ENCODE measurements at regions not wholly inside any gene's neighbourhood (a gene's known extent, or its start where the extent isn't known, plus 50 kb on each side); places are given as distances from the start of the nearest gene placed in this dataset.

DNA sequence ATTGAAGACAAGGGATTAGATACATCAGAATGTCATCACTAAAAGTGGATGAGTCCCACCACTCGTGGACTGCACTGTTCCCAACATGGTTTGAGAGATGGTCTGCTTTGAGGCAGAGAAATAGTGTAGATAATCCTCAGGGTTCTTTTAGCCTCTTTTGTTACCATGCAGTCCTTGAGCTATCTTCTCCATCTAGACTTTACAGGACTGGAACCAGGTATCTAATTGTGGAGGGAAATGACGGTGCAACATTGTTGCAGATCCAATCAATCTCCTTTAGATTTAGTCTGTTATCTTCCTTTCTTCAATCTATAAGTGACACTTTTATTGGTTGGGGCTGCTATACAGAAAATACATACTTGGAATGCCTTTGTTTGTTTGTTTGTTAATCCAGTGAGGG is 183.8 kb upstream of the CWC22 start:
- no peak for DNase-seq (ENCODE audit: low spot score)
- Mint-ChIP-seq H3K9me3 (no peaks in the 10 kb centered on the region), H3K36me3 (ENCODE audit: low read depth) (no peaks in the 10 kb centered on the region), H3K4me3 (no peak overlapping the region), H3K27ac (no peak overlapping the region), H3K4me1 (ENCODE audit: low read depth) (no peaks in the 10 kb centered on the region), H3K27me3 (ENCODE audit: low read depth) (no peaks in the 10 kb centered on the region)

DNA sequence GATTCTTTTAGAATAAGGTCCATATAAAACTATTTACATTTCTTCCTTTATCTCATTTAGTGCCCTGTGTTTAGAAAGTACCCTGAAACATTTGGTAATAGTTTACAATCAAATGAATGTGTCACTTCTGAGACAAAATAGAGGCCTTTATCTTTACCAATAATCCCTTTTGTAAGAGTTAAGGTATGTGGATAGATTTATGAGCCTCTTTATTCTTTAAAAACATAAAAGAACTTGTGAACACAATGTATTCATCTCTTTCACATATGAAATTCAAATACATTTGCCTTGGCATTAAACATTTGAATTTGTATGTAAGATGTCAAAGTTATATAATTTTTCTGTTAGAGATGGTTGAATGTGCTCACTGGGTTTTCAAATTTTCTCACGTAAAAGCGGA is 180.5 kb upstream of the CWC22 start:
- H3K9me3 Mint-ChIP-seq: no peaks in the 10 kb centered on the region
- no peak for DNase-seq (ENCODE audit: low spot score)
- H3K36me3 Mint-ChIP-seq (ENCODE audit: low read depth): no peaks in the 10 kb centered on the region

DNA sequence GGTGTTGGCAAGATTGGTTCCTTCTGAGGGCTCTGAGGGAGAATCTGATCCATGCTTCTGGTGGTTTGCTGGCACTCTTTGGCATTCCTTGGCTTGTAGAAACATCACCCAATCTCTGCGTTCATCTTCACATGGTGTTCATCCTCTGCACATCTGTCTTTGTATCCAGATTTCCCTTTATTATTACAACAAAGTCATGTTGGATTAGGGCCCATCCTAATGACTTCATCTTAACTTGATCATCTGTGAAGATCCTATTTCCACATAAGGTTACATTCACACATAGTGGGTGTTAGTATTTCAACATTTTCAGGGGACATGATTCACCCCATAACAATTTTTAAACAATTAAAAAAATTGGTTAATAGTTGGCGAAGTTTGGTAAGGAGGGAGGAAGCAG is 177.4 kb upstream of the CWC22 start:
- Mint-ChIP-seq H3K9me3 (no peaks in the 10 kb centered on the region), H3K4me3 (no peak overlapping the region), H3K36me3 (ENCODE audit: low read depth) (no peaks in the 10 kb centered on the region), H3K4me1 (ENCODE audit: low read depth) (no peaks in the 10 kb centered on the region), H3K27me3 (ENCODE audit: low read depth) (no peaks in the 10 kb centered on the region), H3K27ac (no peak overlapping the region)
- DNase-seq (ENCODE audit: low spot score): no peak

More for the DNA sequence above, 180.5 kb upstream of the CWC22 start:
- no peak overlapping the region for H3K27ac Mint-ChIP-seq
- no peaks in the 10 kb centered on the region for H3K4me1 Mint-ChIP-seq (ENCODE audit: low read depth)
- no peak overlapping the region for H3K4me3 Mint-ChIP-seq
- no peaks in the 10 kb centered on the region for H3K27me3 Mint-ChIP-seq (ENCODE audit: low read depth)

DNA sequence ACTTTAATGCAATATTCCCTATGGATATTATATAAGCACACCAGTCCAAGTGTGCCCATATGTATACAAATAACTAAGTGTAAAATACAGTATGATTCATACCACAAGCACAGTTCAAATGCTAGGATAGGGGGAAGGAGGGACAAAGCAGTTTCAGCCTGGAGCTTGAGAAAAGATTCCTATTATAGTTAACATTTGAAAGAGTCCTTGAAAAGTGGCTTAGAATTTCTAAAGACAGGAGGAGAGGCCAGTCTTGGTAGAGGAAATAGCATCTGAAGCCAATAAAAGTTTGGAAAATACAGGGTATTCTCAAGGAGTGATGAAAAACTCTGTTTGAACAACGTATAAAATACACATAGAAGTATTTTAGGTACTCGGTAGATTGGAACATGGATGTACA is 173.4 kb upstream of the CWC22 start:
- Mint-ChIP-seq H3K27me3 (ENCODE audit: low read depth) (no peaks in the 10 kb centered on the region), H3K4me3 (no peak overlapping the region), H3K27ac (no peak overlapping the region), H3K4me1 (ENCODE audit: low read depth) (no peaks in the 10 kb centered on the region), H3K9me3 (no peaks in the 10 kb centered on the region), H3K36me3 (ENCODE audit: low read depth) (no peaks in the 10 kb centered on the region)
- DNase-seq (ENCODE audit: low spot score): no peak

DNA sequence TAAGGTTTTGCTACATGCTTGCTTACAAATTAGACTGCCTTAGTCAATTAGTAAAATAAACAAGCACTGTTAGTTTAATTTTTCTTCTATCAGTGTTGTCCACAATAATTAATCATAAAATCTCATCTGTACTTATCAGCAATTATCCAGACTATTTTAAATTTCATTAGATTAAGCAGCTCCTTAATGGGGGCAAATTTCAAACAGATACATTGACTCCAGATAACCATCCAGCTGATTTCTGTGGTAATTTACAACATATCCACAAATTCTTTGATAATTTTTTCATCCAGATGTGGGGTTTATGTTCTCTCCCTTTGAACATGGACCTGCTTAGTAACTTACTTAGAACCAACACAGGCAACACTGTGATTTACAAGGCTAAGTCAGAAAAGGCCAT is 170.4 kb upstream of the CWC22 start:
- no peaks in the 10 kb centered on the region for H3K9me3 Mint-ChIP-seq
- H3K4me3 Mint-ChIP-seq: no peak overlapping the region
- no peaks in the 10 kb centered on the region for H3K4me1 Mint-ChIP-seq (ENCODE audit: low read depth)

DNA sequence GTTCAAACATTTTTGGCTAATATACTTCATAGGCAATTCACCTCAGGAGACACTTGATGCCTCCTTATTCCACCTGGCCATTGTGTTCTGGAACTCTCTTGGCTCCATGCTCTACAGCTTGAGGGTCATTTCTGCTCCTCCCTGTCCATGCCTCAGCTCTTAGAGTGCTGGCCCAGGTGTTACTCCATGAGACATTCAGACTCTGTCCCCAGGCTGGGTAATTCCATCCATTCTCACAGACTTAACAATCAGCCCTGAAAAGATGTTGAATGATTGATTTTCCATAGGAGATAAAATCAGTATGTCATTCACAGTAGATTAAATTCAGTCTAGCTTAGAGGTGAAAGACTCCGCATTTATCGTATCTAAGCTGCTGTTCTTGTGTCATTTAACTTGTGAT is 168.6 kb upstream of the CWC22 start:
- no peak for DNase-seq (ENCODE audit: low spot score)
- no peaks in the 10 kb centered on the region for H3K9me3 Mint-ChIP-seq
- no peak overlapping the region for H3K27ac Mint-ChIP-seq
- no peaks in the 10 kb centered on the region for H3K27me3 Mint-ChIP-seq (ENCODE audit: low read depth)
- H3K4me3 Mint-ChIP-seq: no peak overlapping the region
- H3K4me1 Mint-ChIP-seq (ENCODE audit: low read depth): no peaks in the 10 kb centered on the region
- no peaks in the 10 kb centered on the region for H3K36me3 Mint-ChIP-seq (ENCODE audit: low read depth)

More for the DNA sequence above, 170.4 kb upstream of the CWC22 start:
- DNase-seq (ENCODE audit: low spot score): no peak
- Mint-ChIP-seq H3K36me3 (ENCODE audit: low read depth) (no peaks in the 10 kb centered on the region), H3K27ac (no peak overlapping the region), H3K27me3 (ENCODE audit: low read depth) (no peaks in the 10 kb centered on the region)

DNA sequence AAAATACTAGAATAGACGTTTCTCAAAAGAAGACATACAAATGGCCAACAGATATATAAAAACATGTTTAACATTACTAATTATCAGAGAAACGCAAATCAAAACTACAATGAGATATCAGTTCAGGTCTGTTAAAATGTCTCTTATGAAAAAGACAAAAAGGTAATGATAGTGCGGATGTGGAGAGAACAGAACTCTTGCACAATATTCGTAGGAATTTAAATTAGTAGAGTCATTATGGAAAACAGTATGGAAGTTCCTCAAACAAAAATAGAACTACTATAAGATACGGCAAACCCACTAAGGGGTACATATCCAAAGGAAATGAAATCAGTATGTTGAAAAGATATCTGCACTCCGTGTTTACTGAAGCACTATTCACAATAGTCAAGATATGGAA is 167.5 kb upstream of the CWC22 start:
- Mint-ChIP-seq H3K4me1 (ENCODE audit: low read depth) (no peaks in the 10 kb centered on the region), H3K36me3 (ENCODE audit: low read depth) (no peaks in the 10 kb centered on the region), H3K27ac (no peak overlapping the region), H3K27me3 (ENCODE audit: low read depth) (no peaks in the 10 kb centered on the region), H3K9me3 (peaks cover 7% of the 10 kb centered on the region), H3K4me3 (no peak overlapping the region)
- no peak for DNase-seq (ENCODE audit: low spot score)

DNA sequence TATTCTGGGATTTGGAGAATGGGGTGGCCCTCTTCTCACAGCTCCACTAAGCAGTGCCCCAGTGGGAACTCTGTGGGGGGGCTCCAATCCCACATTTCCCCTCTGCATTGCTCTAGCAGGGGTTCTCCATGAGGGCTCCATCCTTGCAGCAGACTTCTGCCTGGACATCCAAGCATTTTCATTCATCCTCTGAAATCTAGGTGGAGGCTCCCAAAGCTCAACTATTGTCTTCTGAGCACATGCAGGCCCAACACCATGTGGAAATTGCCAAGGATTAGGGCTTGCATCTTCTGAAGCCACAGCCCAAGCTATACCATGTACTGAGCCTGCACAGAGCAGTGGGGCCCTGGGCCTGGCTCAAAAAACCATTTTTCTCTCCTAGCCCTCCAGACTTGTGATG is 162.4 kb upstream of the CWC22 start:
- Mint-ChIP-seq H3K9me3 (peaks cover 14% of the 10 kb centered on the region), H3K27me3 (ENCODE audit: low read depth) (no peaks in the 10 kb centered on the region)

DNA sequence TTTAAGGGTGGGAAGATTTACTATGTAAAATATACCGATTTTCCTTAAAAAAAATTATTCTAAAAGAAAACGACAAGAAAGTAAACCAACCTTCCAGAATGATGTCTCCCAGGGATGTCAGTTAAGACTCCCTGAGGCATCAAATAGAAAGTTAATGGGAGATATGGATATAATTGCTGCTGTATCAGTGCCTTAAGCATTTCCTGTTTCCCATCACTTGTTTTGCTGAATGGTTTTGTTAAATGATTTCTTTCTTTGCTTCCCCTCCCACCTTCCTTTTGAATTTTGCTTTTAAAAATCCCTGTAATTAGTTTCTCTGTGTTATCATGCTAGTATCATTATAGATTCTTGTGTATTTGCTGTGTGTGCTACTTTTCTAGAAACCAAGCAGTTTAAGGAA is 154.3 kb upstream of the CWC22 start:
- Mint-ChIP-seq H3K27ac (no peak overlapping the region), H3K9me3 (no peaks in the 10 kb centered on the region), H3K4me1 (ENCODE audit: low read depth) (no peaks in the 10 kb centered on the region), H3K36me3 (ENCODE audit: low read depth) (no peaks in the 10 kb centered on the region), H3K4me3 (no peak overlapping the region), H3K27me3 (ENCODE audit: low read depth) (no peaks in the 10 kb centered on the region)
- DNase-seq (ENCODE audit: low spot score): no peak

More for the DNA sequence above, 162.4 kb upstream of the CWC22 start:
- DNase-seq (ENCODE audit: low spot score): no peak
- Mint-ChIP-seq H3K4me1 (ENCODE audit: low read depth) (no peaks in the 10 kb centered on the region), H3K4me3 (no peak overlapping the region), H3K36me3 (ENCODE audit: low read depth) (no peaks in the 10 kb centered on the region), H3K27ac (no peak overlapping the region)

DNA sequence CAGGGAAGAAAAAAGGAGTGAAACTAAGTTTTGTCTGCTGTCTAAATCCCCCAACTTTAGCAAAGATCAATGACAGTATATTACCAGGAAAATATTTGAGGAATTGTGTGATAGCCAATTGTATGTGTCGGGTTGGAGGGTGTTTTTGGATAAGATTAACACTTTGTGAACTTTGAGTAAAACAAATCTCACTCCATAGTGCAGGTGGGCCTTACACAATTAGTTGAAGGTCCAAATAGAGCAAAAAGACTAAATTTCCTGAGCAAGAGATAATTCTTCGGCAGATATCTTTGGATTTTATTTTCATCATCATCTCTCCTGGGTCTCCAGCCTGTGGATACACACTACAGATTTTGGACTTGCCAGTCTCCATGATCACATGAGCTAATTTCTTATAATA is 152.8 kb upstream of the CWC22 start:
- no peak overlapping the region for H3K27ac Mint-ChIP-seq
- no peaks in the 10 kb centered on the region for H3K36me3 Mint-ChIP-seq (ENCODE audit: low read depth)
- H3K4me1 Mint-ChIP-seq (ENCODE audit: low read depth): no peaks in the 10 kb centered on the region
- no peak overlapping the region for H3K4me3 Mint-ChIP-seq
- H3K27me3 Mint-ChIP-seq (ENCODE audit: low read depth): no peaks in the 10 kb centered on the region
- DNase-seq (ENCODE audit: low spot score): no peak
- no peaks in the 10 kb centered on the region for H3K9me3 Mint-ChIP-seq

DNA sequence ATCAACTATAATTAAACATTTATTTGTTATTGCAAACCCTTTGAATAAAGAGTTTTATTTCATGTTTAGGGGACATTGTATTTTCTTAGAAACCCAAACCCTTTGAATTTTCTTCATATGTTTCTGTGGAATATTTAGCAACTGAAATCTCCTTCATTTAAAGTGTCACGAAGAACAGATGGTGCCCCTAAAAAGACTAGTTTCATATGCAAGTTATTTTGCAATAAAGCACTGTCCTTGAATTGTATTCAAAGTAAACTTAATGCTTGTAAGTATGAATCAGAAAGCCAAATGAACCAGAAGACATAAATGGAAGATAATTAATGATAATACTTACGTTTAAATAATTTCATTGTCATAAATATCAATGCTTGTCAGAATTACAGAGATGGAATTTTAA is 151.9 kb upstream of the CWC22 start:
- no peaks in the 10 kb centered on the region for H3K9me3 Mint-ChIP-seq
- H3K27ac Mint-ChIP-seq: no peak overlapping the region
- H3K4me1 Mint-ChIP-seq (ENCODE audit: low read depth): no peaks in the 10 kb centered on the region
- no peaks in the 10 kb centered on the region for H3K36me3 Mint-ChIP-seq (ENCODE audit: low read depth)
- no peak for DNase-seq (ENCODE audit: low spot score)
- H3K27me3 Mint-ChIP-seq (ENCODE audit: low read depth): no peaks in the 10 kb centered on the region
- H3K4me3 Mint-ChIP-seq: no peak overlapping the region

DNA sequence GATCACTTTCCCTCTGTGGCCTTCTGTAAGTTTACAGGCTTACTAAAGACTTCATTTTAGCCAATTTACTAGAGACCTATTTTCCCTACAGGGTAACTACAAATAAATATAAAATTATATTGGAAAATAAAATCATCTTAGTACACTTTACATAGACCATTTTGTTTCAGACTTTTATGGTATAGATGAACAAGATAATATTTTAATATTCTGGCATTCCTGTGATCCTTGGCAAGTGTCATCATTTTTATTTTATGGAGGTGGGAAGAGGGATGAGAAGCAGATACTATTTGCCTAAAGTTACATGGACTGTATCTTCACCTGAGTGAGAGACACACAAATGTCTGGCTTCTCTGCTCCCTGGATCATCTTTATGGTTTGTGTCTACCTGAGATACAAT is 149.6 kb upstream of the CWC22 start:
- no peaks in the 10 kb centered on the region for H3K4me1 Mint-ChIP-seq (ENCODE audit: low read depth)
- no peak overlapping the region for H3K4me3 Mint-ChIP-seq
- DNase-seq (ENCODE audit: low spot score): no peak
- H3K27me3 Mint-ChIP-seq (ENCODE audit: low read depth): no peaks in the 10 kb centered on the region
- no peak overlapping the region for H3K27ac Mint-ChIP-seq
- H3K9me3 Mint-ChIP-seq: no peaks in the 10 kb centered on the region
- no peaks in the 10 kb centered on the region for H3K36me3 Mint-ChIP-seq (ENCODE audit: low read depth)

DNA sequence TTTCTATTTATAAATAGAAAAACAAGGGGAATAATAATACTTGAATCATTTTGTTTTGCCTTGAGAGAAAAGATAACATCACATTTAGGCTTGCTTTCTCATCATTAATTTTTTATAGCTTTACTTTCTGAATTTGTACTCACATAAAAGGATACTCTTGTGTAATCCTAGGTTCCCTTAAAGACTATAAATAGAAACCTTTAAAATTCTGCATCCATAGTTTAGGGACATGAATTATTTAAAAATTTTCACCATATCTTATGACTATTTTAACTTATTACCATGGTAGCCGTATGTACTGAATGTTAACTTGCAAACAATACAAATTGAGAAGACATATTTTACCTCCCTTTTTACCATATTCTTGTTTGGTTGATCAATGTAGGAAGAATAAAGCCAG is 143.5 kb upstream of the CWC22 start:
- H3K4me1 Mint-ChIP-seq (ENCODE audit: low read depth): no peaks in the 10 kb centered on the region
- no peaks in the 10 kb centered on the region for H3K27me3 Mint-ChIP-seq (ENCODE audit: low read depth)
- H3K36me3 Mint-ChIP-seq (ENCODE audit: low read depth): no peaks in the 10 kb centered on the region
- no peak overlapping the region for H3K27ac Mint-ChIP-seq
- no peaks in the 10 kb centered on the region for H3K9me3 Mint-ChIP-seq
- no peak for DNase-seq (ENCODE audit: low spot score)
- H3K4me3 Mint-ChIP-seq: no peak overlapping the region

DNA sequence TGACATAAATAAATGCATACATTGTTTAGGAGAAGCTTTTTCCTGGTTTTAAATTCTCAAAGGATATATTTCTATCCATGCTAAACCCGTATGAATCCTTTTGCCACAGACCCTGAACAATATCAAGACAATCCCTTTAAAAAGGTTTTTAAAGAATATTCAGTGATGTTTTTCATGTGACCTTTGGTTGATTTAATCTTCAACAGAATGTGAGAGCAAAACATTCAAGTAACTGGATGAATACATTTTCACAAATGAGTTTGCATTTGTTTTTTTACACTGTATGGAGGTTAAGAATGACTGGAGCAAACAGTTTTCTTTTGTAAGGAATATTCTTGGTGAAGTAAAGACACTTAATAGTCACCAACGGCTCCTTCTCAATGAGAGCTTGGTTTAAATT is 139.4 kb upstream of the CWC22 start:
- H3K4me1 Mint-ChIP-seq (ENCODE audit: low read depth): no peaks in the 10 kb centered on the region
- H3K4me3 Mint-ChIP-seq: no peak overlapping the region
- H3K36me3 Mint-ChIP-seq (ENCODE audit: low read depth): no peaks in the 10 kb centered on the region
- no peaks in the 10 kb centered on the region for H3K27me3 Mint-ChIP-seq (ENCODE audit: low read depth)
- no peaks in the 10 kb centered on the region for H3K9me3 Mint-ChIP-seq
- no peak for DNase-seq (ENCODE audit: low spot score)
- no peak overlapping the region for H3K27ac Mint-ChIP-seq

DNA sequence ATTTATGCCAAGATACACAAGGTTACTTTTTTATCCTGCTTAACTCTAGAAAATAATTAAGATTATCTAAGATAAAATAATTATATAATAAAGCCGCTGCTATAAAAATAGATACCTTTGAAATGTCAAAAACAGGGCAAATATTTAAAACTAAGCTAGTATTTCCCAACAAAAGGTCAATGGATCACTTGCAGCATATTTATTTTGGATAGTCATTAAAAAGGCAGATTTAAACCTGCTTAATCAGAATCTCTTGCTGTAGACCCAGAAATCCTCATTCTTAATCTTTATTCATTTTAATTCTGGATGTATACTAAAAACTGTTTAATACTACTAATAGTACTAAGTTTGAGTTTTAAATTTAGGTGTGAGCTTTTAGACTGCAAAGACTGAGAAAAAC is 139.0 kb upstream of the CWC22 start:
- DNase-seq (ENCODE audit: low spot score): no peak
- Mint-ChIP-seq H3K27ac (no peak overlapping the region), H3K9me3 (no peaks in the 10 kb centered on the region), H3K4me1 (ENCODE audit: low read depth) (no peaks in the 10 kb centered on the region), H3K36me3 (ENCODE audit: low read depth) (no peaks in the 10 kb centered on the region), H3K27me3 (ENCODE audit: low read depth) (no peaks in the 10 kb centered on the region), H3K4me3 (no peak overlapping the region)

DNA sequence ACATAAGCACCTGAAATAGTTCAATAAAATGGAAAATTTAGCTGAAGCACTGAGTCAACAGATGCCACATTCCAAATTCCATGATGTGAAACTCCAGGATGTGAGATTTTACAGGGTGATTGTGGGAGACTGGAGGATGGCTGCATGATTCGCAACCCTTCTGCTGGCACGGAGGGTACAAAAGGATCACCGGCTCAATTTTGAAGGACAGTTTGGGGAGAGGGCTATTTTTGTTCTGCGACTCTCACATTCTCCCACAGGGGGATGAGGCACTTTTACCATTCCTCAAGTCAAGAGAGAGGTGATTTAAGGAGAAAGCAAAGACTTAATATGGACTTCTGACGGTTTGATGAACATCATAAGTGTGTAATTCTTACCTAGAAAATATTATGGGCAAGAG is 138.1 kb upstream of the CWC22 start:
- DNase-seq (ENCODE audit: low spot score): no peak
- Mint-ChIP-seq H3K36me3 (ENCODE audit: low read depth) (no peaks in the 10 kb centered on the region), H3K9me3 (no peaks in the 10 kb centered on the region), H3K4me3 (no peak overlapping the region), H3K27ac (no peak overlapping the region), H3K4me1 (ENCODE audit: low read depth) (no peaks in the 10 kb centered on the region), H3K27me3 (ENCODE audit: low read depth) (no peaks in the 10 kb centered on the region)
